ENCODE measurements at regions not wholly inside any gene's neighbourhood (a gene's known extent, or its start where the extent isn't known, plus 50 kb on each side); places are given as distances from the start of the nearest gene placed in this dataset.

GRCh38 chr7:125427676-125428075 lies 498.1 kb upstream of the POT1 start:
- H4K20me1 ChIP-seq (ENCODE audit: insufficient read depth, low read length), result no peaks in the 10 kb centered on the region
- no peak overlapping the region for H2AFZ ChIP-seq (ENCODE audit: low read length)
- no peaks in the 10 kb centered on the region for H3K4me1 ChIP-seq (ENCODE audit: insufficient read depth, low read length, severe bottlenecking)
- no peaks in the 10 kb centered on the region for H3F3A ChIP-seq (ENCODE audit: insufficient read depth, low read length)
- no peaks in the 10 kb centered on the region for H3K36me3 ChIP-seq (ENCODE audit: insufficient read depth, low read length)
- no peaks in the 10 kb centered on the region for H3K9me3 ChIP-seq (ENCODE audit: low read length)
- no peaks in the 10 kb centered on the region for H3K79me2 ChIP-seq (ENCODE audit: insufficient read depth, low read length)
- H3K4me3 ChIP-seq (ENCODE audit: low read depth, low read length, poor library complexity, severe bottlenecking), result no peak overlapping the region
- no peak overlapping the region for H3K4me2 ChIP-seq (ENCODE audit: low read length)
- no peak overlapping the region for H3K9ac ChIP-seq (ENCODE audit: low read length)
- TF ChIP-seq EZH2 (IDR thresholded peaks at IDR 0.05; ENCODE audit: borderline replicate concordance, low read length) (no peak), CTCF (IDR thresholded peaks at IDR 0.05; ENCODE audit: low read length) (no peak)
- no peaks in the 10 kb centered on the region for H3K27me3 ChIP-seq (ENCODE audit: insufficient read depth, low read length)
- no peak overlapping the region for H3K27ac ChIP-seq (ENCODE audit: low read depth, low read length, poor library complexity, severe bottlenecking)
- no peaks in the 10 kb centered on the region; the same call in 1 of the 2 replicates for H3K9me2 ChIP-seq (ENCODE audit: low read depth, low read length)

GRCh38 chr7:125425506-125425905 lies 495.9 kb upstream of the POT1 start:
- Histone ChIP-seq H4K20me1 (ENCODE audit: insufficient read depth, low read length) (no peaks in the 10 kb centered on the region), H3K4me1 (ENCODE audit: insufficient read depth, low read length, severe bottlenecking) (no peaks in the 10 kb centered on the region), H3F3A (ENCODE audit: insufficient read depth, low read length) (no peaks in the 10 kb centered on the region), H3K27ac (ENCODE audit: low read depth, low read length, poor library complexity, severe bottlenecking) (no peak overlapping the region), H2AFZ (ENCODE audit: low read length) (no peak overlapping the region), H3K27me3 (ENCODE audit: insufficient read depth, low read length) (no peaks in the 10 kb centered on the region), H3K79me2 (ENCODE audit: insufficient read depth, low read length) (no peaks in the 10 kb centered on the region), H3K9ac (ENCODE audit: low read length) (no peak overlapping the region), H3K4me2 (ENCODE audit: low read length) (no peak overlapping the region), H3K9me2 (ENCODE audit: low read depth, low read length) (no peaks in the 10 kb centered on the region; the same call in 1 of the 2 replicates), H3K36me3 (ENCODE audit: insufficient read depth, low read length) (no peaks in the 10 kb centered on the region), H3K9me3 (ENCODE audit: low read length) (no peaks in the 10 kb centered on the region), H3K4me3 (ENCODE audit: low read depth, low read length, poor library complexity, severe bottlenecking) (no peak overlapping the region)
- TF ChIP-seq EZH2 (IDR thresholded peaks at IDR 0.05; ENCODE audit: borderline replicate concordance, low read length) (no peak), CTCF (IDR thresholded peaks at IDR 0.05; ENCODE audit: low read length) (no peak)

GRCh38 chr7:125424721-125425120 lies 495.1 kb upstream of the POT1 start:
- no peak overlapping the region for H3K27ac ChIP-seq (ENCODE audit: low read depth, low read length, poor library complexity, severe bottlenecking)
- no peak overlapping the region for H3K4me2 ChIP-seq (ENCODE audit: low read length)
- no peaks in the 10 kb centered on the region for H3K36me3 ChIP-seq (ENCODE audit: insufficient read depth, low read length)
- H3K9ac ChIP-seq (ENCODE audit: low read length), result no peak overlapping the region
- H3K9me3 ChIP-seq (ENCODE audit: low read length), result no peaks in the 10 kb centered on the region
- TF ChIP-seq CTCF (IDR thresholded peaks at IDR 0.05; ENCODE audit: low read length) (no peak), EZH2 (IDR thresholded peaks at IDR 0.05; ENCODE audit: borderline replicate concordance, low read length) (no peak)
- no peak overlapping the region for H3K4me3 ChIP-seq (ENCODE audit: low read depth, low read length, poor library complexity, severe bottlenecking)
- no peaks in the 10 kb centered on the region for H3F3A ChIP-seq (ENCODE audit: insufficient read depth, low read length)
- H4K20me1 ChIP-seq (ENCODE audit: insufficient read depth, low read length), result no peaks in the 10 kb centered on the region
- no peaks in the 10 kb centered on the region for H3K79me2 ChIP-seq (ENCODE audit: insufficient read depth, low read length)
- H3K27me3 ChIP-seq (ENCODE audit: insufficient read depth, low read length), result no peaks in the 10 kb centered on the region
- no peaks in the 10 kb centered on the region for H3K4me1 ChIP-seq (ENCODE audit: insufficient read depth, low read length, severe bottlenecking)
- no peak overlapping the region for H2AFZ ChIP-seq (ENCODE audit: low read length)
- no peaks in the 10 kb centered on the region; the same call in 1 of the 2 replicates for H3K9me2 ChIP-seq (ENCODE audit: low read depth, low read length)

Data from OCI-LY1 (cell line).